A549 (cell line): ENCODE measurements at regions not wholly inside any gene's neighbourhood (a gene's known extent, or its start where the extent isn't known, plus 50 kb on each side); places are given as distances from the start of the nearest gene placed in this dataset.

Source experiments
- ATAC-seq, 2 experiments: fragments of 200-7000 bp in 1 of 2; fragments of >200 bp in 1 of 2; cut with Nextera tagmentation in 1 of 2; cut with Tn5 transposase in 1 of 2; 3 replicates each; pipeline versions ENCODE4 v1.8.0 to v1.9.1; 2018 to 2020; ENCODE audit warnings: mild to moderate bottlenecking in 1 of 2, moderate library complexity in 1 of 2
- CTCF ChIA-PET: fragments of 300-600 bp; sonication (Branson Sonifier 250); formaldehyde crosslinking; extraction: SDS; loops from one replicate; lab custom pipeline; 2021; ENCODE audit warnings: antibody characterized with exemption, inconsistent platforms; lab: Yijun Ruan, JAX
- POLR2A ChIA-PET: fragments of 350-600 bp; formaldehyde crosslinking; extraction: SDS; loops from one replicate; lab custom pipeline; 2021; ENCODE audit warnings: antibody characterized with exemption, inconsistent platforms; lab: Yijun Ruan, JAX
- DNase-seq, 2 experiments: peaks; one replicate each; pipeline versions ENCODE4 v3.0.0 to v3.0.0-alpha.2; 2011 to 2016; ENCODE audit warnings: low read depth in 1 of 2, low spot score in 1 of 2
- FAIRE-seq: peaks from 2 replicates; lab custom pipeline; 2011; peaks lifted over from hg19 to GRCh38; lab: Jason Lieb, UNC
- H3K27ac ChIP-seq, 2 experiments: fragments of >200 bp; sonication (Bioruptor Twin); formaldehyde crosslinking; 3 replicates each; pipeline ENCODE4 v1.5.1; 2016 to 2017
- H3K4me1 ChIP-seq: fragments of >200 bp; sonication (Bioruptor Twin); formaldehyde crosslinking; 3 replicates; pipeline ENCODE4 v1.6.1; 2016
- H3K4me2 ChIP-seq: fragments of >200 bp; sonication (Bioruptor Twin); formaldehyde crosslinking; 3 replicates; pipeline ENCODE4 v1.6.1; 2016
- H3K4me3 ChIP-seq: fragments of >200 bp; sonication (Bioruptor Twin); formaldehyde crosslinking; 3 replicates; pipeline ENCODE4 v1.5.1; 2016
- H3K9me3 ChIP-seq: fragments of >200 bp; sonication (Bioruptor Twin); formaldehyde crosslinking; 3 replicates; pipeline ENCODE4 v1.6.1; 2016
- CBX2 ChIP-seq: fragments of 200-600 bp; sonication (generic); IDR thresholded peaks from 2 replicates; pipeline ENCODE4 v1.6.1; 2016; ENCODE audit warnings: low read depth, mild to moderate bottlenecking, borderline replicate concordance
- CHD2 ChIP-seq: fragments of 150-350 bp; IDR thresholded peaks from 2 replicates; pipeline ENCODE4 v1.6.1; 2014; ENCODE audit warnings: low read length; ENCODE audit not compliant: partially characterized antibody
- CHD4 ChIP-seq: fragments of 200-600 bp; sonication (generic); IDR thresholded peaks from 2 replicates; pipeline ENCODE4 v1.6.1; 2016; ENCODE audit warnings: antibody characterized with exemption, mild to moderate bottlenecking, borderline replicate concordance
- CTCF ChIP-seq: fragments of >200 bp; sonication (Bioruptor Twin); formaldehyde crosslinking; IDR thresholded peaks from 3 replicates; pipeline ENCODE4 v1.5.1; 2016
- EHF ChIP-seq: fragments of 250-450 bp; sonication (Bioruptor Pico); IDR thresholded peaks from 2 replicates; pipeline ENCODE4 v1.5.0; 2020; ENCODE audit warnings: mild to moderate bottlenecking
- ELK1 ChIP-seq: fragments of 150-350 bp; IDR thresholded peaks from 2 replicates; pipeline ENCODE4 v1.6.1; 2014; ENCODE audit warnings: low read depth, mild to moderate bottlenecking, low read length
- FOXS1 ChIP-seq: fragments of 250-450 bp; sonication (Bioruptor Pico); IDR thresholded peaks from 2 replicates; pipeline ENCODE4 v1.5.0; 2020; ENCODE audit warnings: mild to moderate bottlenecking, moderate library complexity
- HDAC2 ChIP-seq: fragments of 200-600 bp; sonication (generic); IDR thresholded peaks from 2 replicates; pipeline ENCODE4 v1.6.1; 2016
- HES2 ChIP-seq: fragments of >200 bp; sonication (Bioruptor Twin); formaldehyde crosslinking; IDR thresholded peaks from 2 replicates; pipeline ENCODE4 v1.6.1; 2016
- HMGXB4 ChIP-seq: fragments of 250-450 bp; sonication (Bioruptor Pico); IDR thresholded peaks from 2 replicates; pipeline ENCODE4 v1.5.0; 2021; ENCODE audit warnings: mild to moderate bottlenecking, moderate library complexity, borderline replicate concordance
- HOXB13 ChIP-seq: fragments of 250-450 bp; sonication (Bioruptor Pico); IDR thresholded peaks from 2 replicates; pipeline ENCODE4 v1.5.0; 2020; ENCODE audit warnings: low read depth, mild to moderate bottlenecking, moderate library complexity
- JUN ChIP-seq, 2 experiments: fragments of >200 bp; sonication (Bioruptor Twin); formaldehyde crosslinking; IDR thresholded peaks; 2 replicates in 1 of 2; 3 replicates in 1 of 2; pipeline ENCODE4 v1.6.1; 2016 to 2017
- JUNB ChIP-seq: fragments of >200 bp; sonication (Bioruptor Twin); formaldehyde crosslinking; IDR thresholded peaks from 2 replicates; pipeline ENCODE4 v1.6.1; 2016
- MAX ChIP-seq: IDR thresholded peaks from 2 replicates; pipeline ENCODE4 v1.6.1; 2012
- NFE2L2 ChIP-seq: fragments of 150-350 bp; conservative IDR thresholded peaks from 2 replicates; pipeline ENCODE4 v1.6.1; 2014; ENCODE audit warnings: low read length
- PBX3 ChIP-seq: IDR thresholded peaks from 2 replicates; pipeline ENCODE4 v1.6.1; 2012
- SREBF2 ChIP-seq: fragments of 450-650 bp; IDR thresholded peaks from 2 replicates; pipeline ENCODE4 v1.6.1; 2014; ENCODE audit warnings: mild to moderate bottlenecking, moderate library complexity
- ZSCAN20 ChIP-seq: fragments of 250-450 bp; sonication (Bioruptor Pico); IDR thresholded peaks from 2 replicates; pipeline ENCODE4 v1.8.0; 2022; ENCODE audit warnings: mild to moderate bottlenecking, moderate library complexity
- WGBS: methylation state at CpG from one replicate; pipeline ENCODE4 v1.1.6; 2017; ENCODE audit errors: missing lambda C conversion rate; 5-methylcytosine and 5-hydroxymethylcytosine counted together

GRCh38 chr16:5472552-5472951 is 375.0 kb upstream of the EEF2KMT start:
- CTCF ChIA-PET: interaction anchor here (1.4 kb wide), 1 partner anchor 13 kb away, joined by 3 read pairs; no protein-coding TSS in a partner anchor

GRCh38 chr16:5468488-5468887 is 370.9 kb upstream of the EEF2KMT start:
- no peak for ATAC-seq
- 0% methylated on average over 2 of the region's 2 CpGs for WGBS
- no peak for TF ChIP-seq JUNB
- TF ChIP-seq SREBF2: no peak
- TF ChIP-seq, all 56 proteins: peak for 0
- FAIRE-seq (no peak), DNase-seq (no peak)
- H3K4me1 ChIP-seq: no peaks in the 10 kb centered on the region
- no peaks in the 10 kb centered on the region; the same call in 2 of the 3 replicates for H3K9me3 ChIP-seq
- ChIA-PET POLR2A (no interaction called here), CTCF (interaction anchor here (0.9 kb wide), 1 partner anchor 22 kb away, joined by 3 read pairs; no protein-coding TSS in a partner anchor)
- no peak overlapping the region for H3K4me3 ChIP-seq
- H3K4me2 ChIP-seq: no peak overlapping the region
- no peak overlapping the region for H3K27ac ChIP-seq

More at GRCh38 chr16:5472552-5472951, 375.0 kb upstream of the EEF2KMT start:
- TF ChIP-seq EHF (CRISPR knock-in tag) (no peak), CBX2 (no peak), FOXS1 (no peak), JUN (IDR thresholded peaks at IDR 0.05) (no peak), HOXB13 (CRISPR knock-in tag) (no peak), ELK1 (no peak), NFE2L2 (no peak), HES2 (no peak), ZSCAN20 (no peak), CTCF (no peak), CHD4 (no peak), CHD2 (no peak), PBX3 (no peak), HMGXB4 (CRISPR knock-in tag) (no peak), HDAC2 (no peak)
- ATAC-seq (no peak), FAIRE-seq (no peak), DNase-seq (no peak)
- no peak overlapping the region for H3K4me3 ChIP-seq
- POLR2A ChIA-PET: no interaction called here
- H3K27ac ChIP-seq: no peak overlapping the region
- no peaks in the 10 kb centered on the region; the same call in 2 of the 3 replicates for H3K9me3 ChIP-seq
- no peaks in the 10 kb centered on the region for H3K4me1 ChIP-seq
- WGBS: 0% methylated on average over 7 of the region's 7 CpGs
- no peak overlapping the region for H3K4me2 ChIP-seq

- Histone ChIP-seq H3K27ac (no peak overlapping the region), H3K4me1 (no peaks in the 10 kb centered on the region), H3K9me3 (no peaks in the 10 kb centered on the region; the same call in 2 of the 3 replicates), H3K4me2 (no peak overlapping the region), H3K4me3 (no peak overlapping the region)
- FAIRE-seq (no peak), DNase-seq (no peak), ATAC-seq (no peak)
- TF ChIP-seq HOXB13 (CRISPR knock-in tag) (no peak), MAX (no peak), CTCF (no peak), EHF (CRISPR knock-in tag) (no peak)
- WGBS: 2% methylated on average over 3 of the region's 3 CpGs
- ChIA-PET CTCF (interaction anchor here (1.2 kb wide), 1 partner anchor 23 kb away, joined by 4 read pairs; no protein-coding TSS in a partner anchor), POLR2A (no interaction called here)
These were observed 370.0 kb upstream of the EEF2KMT start for GRCh38 chr16:5467552-5467951.
